HUES48 (cell line): ENCODE measurements at regions not wholly inside any gene's neighbourhood (a gene's known extent, or its start where the extent isn't known, plus 50 kb on each side); places are given as distances from the start of the nearest gene placed in this dataset.
"Not testable (repeated sequence)": the region's sequence is repeated elsewhere in the genome, so short reads cannot be mapped to it uniquely, and the experiment has no call there.

Experiments
- H3K27ac ChIP-seq: one replicate; pipeline ENCODE4 v1.7.0; 2013; ENCODE audit warnings: low read depth, low read length, inconsistent platforms
- H3K27me3 ChIP-seq: 2 replicates; pipeline ENCODE4 v1.6.1; 2013; ENCODE audit warnings: mild to moderate bottlenecking, low read length; ENCODE audit not compliant: control insufficient read depth, insufficient read depth
- H3K36me3 ChIP-seq: 2 replicates; pipeline ENCODE4 v1.6.1; 2013; ENCODE audit warnings: low read length; ENCODE audit not compliant: control insufficient read depth, insufficient read depth
- H3K4me1 ChIP-seq: 2 replicates; pipeline ENCODE4 v1.6.1; 2013; ENCODE audit warnings: mild to moderate bottlenecking, low read length; ENCODE audit not compliant: control insufficient read depth, insufficient read depth
- H3K4me3 ChIP-seq: 2 replicates; pipeline ENCODE4 v1.5.1; 2013; ENCODE audit warnings: mild to moderate bottlenecking, low read depth, low read length
- H3K9ac ChIP-seq: 2 replicates; pipeline ENCODE4 v1.6.1; 2013; ENCODE audit warnings: mild to moderate bottlenecking, low read depth, low read length, moderate library complexity
- H3K9me3 ChIP-seq: 2 replicates; pipeline ENCODE4 v1.6.1; 2013; ENCODE audit warnings: low read length; ENCODE audit not compliant: control insufficient read depth, insufficient read depth

- peaks cover 12% of the 10 kb centered on the region for H3K4me1 ChIP-seq
- H3K36me3 ChIP-seq, H3K4me3 ChIP-seq, H3K9ac ChIP-seq, H3K27me3 ChIP-seq, H3K9me3 ChIP-seq, H3K27ac ChIP-seq: not testable (repeated sequence)
These were observed 62.7 kb upstream of the EZR start for GRCh38 chr6:158881884-158882283.

- H3K9me3 ChIP-seq, H3K4me3 ChIP-seq, H3K27ac ChIP-seq, H3K36me3 ChIP-seq, H3K9ac ChIP-seq, H3K27me3 ChIP-seq: not testable (repeated sequence)
- peaks cover 12% of the 10 kb centered on the region for H3K4me1 ChIP-seq
These were observed 62.1 kb upstream of the EZR start for GRCh38 chr6:158881276-158881675.

GRCh38 chr6:158879180-158879579 is 60.0 kb upstream of the EZR start:
- no peaks in the 10 kb centered on the region for H3K27me3 ChIP-seq
- no peaks in the 10 kb centered on the region for H3K36me3 ChIP-seq
- H3K27ac ChIP-seq = peak overlapping the region; percentile 56
- peaks cover 12% of the 10 kb centered on the region for H3K4me1 ChIP-seq
- H3K9ac ChIP-seq = no peak overlapping the region
- H3K4me3 ChIP-seq = no peak overlapping the region
- no peaks in the 10 kb centered on the region for H3K9me3 ChIP-seq

DNA sequence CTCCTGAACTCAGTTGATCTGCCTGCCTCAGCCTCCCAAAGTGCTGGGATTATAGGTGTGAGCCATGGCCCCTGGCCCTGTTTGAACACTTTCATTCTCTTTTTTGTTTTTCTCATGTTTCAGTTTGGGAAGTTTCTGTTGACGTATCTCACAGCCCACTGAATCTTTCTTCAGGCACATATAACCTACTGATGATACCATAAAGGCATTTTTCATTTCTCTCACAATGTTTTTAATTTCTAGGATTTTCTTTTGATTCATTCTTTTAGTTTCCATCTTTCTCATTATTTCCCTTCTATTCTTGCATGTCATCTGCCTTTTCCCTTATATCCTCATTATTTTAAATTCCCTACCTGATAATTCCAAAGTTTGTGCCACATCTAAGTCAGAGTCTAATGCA is 58.5 kb upstream of the EZR start:
- Histone ChIP-seq H3K27me3 (no peaks in the 10 kb centered on the region), H3K36me3 (no peaks in the 10 kb centered on the region), H3K27ac (no peak overlapping the region), H3K9me3 (no peaks in the 10 kb centered on the region), H3K9ac (no peak overlapping the region), H3K4me1 (peaks cover 12% of the 10 kb centered on the region), H3K4me3 (no peak overlapping the region)

DNA sequence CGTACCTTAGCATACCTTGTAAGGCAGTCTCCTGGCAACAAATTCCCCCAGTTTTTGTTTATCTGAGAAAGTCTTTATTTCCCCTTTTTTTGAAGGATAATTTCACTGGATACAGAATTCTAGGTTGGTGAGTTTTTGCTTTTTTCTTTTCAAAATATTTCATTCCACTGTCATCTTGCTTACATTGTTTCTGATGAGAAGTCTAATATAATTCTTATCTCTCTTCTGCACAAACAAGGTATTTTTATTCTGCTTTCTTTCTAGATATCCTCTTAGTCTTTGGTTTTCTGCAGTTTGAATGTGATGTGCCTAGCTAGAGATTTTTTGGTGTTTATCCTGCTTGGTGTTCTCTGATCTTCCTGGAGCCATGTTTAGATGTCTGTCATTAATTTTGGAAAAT is 57.7 kb upstream of the EZR start:
- Histone ChIP-seq H3K27me3 (no peaks in the 10 kb centered on the region), H3K9me3 (no peaks in the 10 kb centered on the region), H3K9ac (no peak overlapping the region), H3K4me1 (peaks cover 12% of the 10 kb centered on the region), H3K27ac (no peak overlapping the region), H3K36me3 (no peaks in the 10 kb centered on the region), H3K4me3 (no peak overlapping the region)

DNA sequence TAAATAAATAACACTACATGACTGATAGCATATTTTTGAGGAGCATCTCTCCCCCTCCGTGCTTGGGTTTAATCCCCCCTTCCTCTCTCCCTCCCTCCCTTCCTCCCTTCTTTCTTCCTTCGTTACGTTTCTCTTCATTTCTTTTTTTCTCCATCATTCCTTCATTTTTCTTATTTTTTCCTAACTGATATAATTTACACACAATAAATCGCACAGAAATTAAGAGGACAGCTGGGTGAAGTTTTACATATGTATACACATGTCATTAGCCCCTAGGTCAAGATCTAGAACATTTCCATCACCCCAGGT is 51.4 kb upstream of the EZR start:
- no peak overlapping the region for H3K9ac ChIP-seq
- H3K4me1 ChIP-seq = peaks cover 16% of the 10 kb centered on the region
- no peaks in the 10 kb centered on the region for H3K36me3 ChIP-seq
- no peak overlapping the region for H3K27ac ChIP-seq
- no peak overlapping the region for H3K4me3 ChIP-seq
- H3K9me3 ChIP-seq = no peaks in the 10 kb centered on the region
- H3K27me3 ChIP-seq = no peaks in the 10 kb centered on the region

- no peaks in the 10 kb centered on the region for H3K27me3 ChIP-seq
- no peaks in the 10 kb centered on the region for H3K36me3 ChIP-seq
- no peaks in the 10 kb centered on the region for H3K9me3 ChIP-seq
- H3K4me1 ChIP-seq = peaks cover 21% of the 10 kb centered on the region
- H3K27ac ChIP-seq = peak overlapping the region; percentile 98
- H3K4me3 ChIP-seq = peak overlapping the region; percentile 64
- H3K9ac ChIP-seq = peak overlapping the region; percentile 66
These were observed 50.9 kb upstream of the EZR start for GRCh38 chr6:158869826-158870648.

- Histone ChIP-seq H3K4me1 (peaks cover 23% of the 10 kb centered on the region), H3K9me3 (no peaks in the 10 kb centered on the region), H3K27ac (peak overlapping the region; percentile 98), H3K27me3 (no peaks in the 10 kb centered on the region), H3K36me3 (no peaks in the 10 kb centered on the region), H3K9ac (peak overlapping the region; percentile 86), H3K4me3 (peak overlapping the region; percentile 58)
These were observed 50.0 kb upstream of the EZR start for GRCh38 chr6:158868890-158869825.
